Psoas muscle (tissue), 7 donors: ENCODE measurements at regions not wholly inside any gene's neighbourhood (a gene's known extent, or its start where the extent isn't known, plus 50 kb on each side); places are given as distances from the start of the nearest gene placed in this dataset.

Experiments used
- ATAC-seq, 4 donors: fragments of 200-7000 bp; cut with Tn5 transposase; one replicate each; pipeline ENCODE4 v1.9.1; 2020; ENCODE audit warnings: moderate library complexity in 3 of 4, mild to moderate bottlenecking in 2 of 4
- DNase-seq, 2 donors: peaks; one replicate each; pipeline ENCODE4 v3.0.0-alpha.2; 2020
- H3K27ac ChIP-seq: fragments of 200-600 bp; one replicate; pipeline ENCODE4 v1.8.0; 2022
- H3K27me3 ChIP-seq, 3 donors: fragments of 200-600 bp in 1 of 3; one replicate each; pipeline versions ENCODE4 v1.6.1 to v1.8.0; 2013 to 2022; ENCODE audit warnings: low read length in 2 of 3, mild to moderate bottlenecking in 2 of 3, moderate library complexity in 1 of 3; ENCODE audit not compliant: insufficient read depth in 3 of 3
- H3K36me3 ChIP-seq, 2 donors: fragments of 200-600 bp in 1 of 2; one replicate each; pipeline versions ENCODE4 v1.6.1 to v1.8.0; 2013 to 2022; ENCODE audit warnings: low read depth in 1 of 2, mild to moderate bottlenecking in 1 of 2, moderate library complexity in 1 of 2; ENCODE audit not compliant: insufficient read depth in 1 of 2
- H3K4me1 ChIP-seq: fragments of 200-600 bp; one replicate; pipeline ENCODE4 v1.8.0; 2022
- H3K4me3 ChIP-seq: fragments of 200-600 bp; one replicate; pipeline ENCODE4 v1.8.0; 2022; ENCODE audit warnings: mild to moderate bottlenecking
- H3K9me3 ChIP-seq: fragments of 200-600 bp; one replicate; pipeline ENCODE4 v1.8.0; 2022
- CTCF ChIP-seq: fragments of 200-600 bp; IDR thresholded peaks from one replicate; pipeline ENCODE4 v1.8.0; 2022; ENCODE audit warnings: antibody characterized with exemption
- WGBS, 3 donors: extraction: QIAGEN DNeasy Blood & Tissue Kit; methylation state at CpG; one replicate each; pipeline versions ENCODE4 v1.1.6 to v1.1.7; 2013; 5-methylcytosine and 5-hydroxymethylcytosine counted together
- intact Hi-C, 2 donors: fragments of 100-400 bp; cut with DNase I; formaldehyde crosslinking; loops; one replicate each; pipeline versions ENCODE4 v1.11.0 to v1.14.2; 2022
- donor health status: healthy with polysubstance abuse.
- donor health status: DM: no; HTN: no; CAD: no; lungs with moderate emphysema.
- donor health status: Bipolar disorder and iron deficiency.
- donor health status: healthy.
- donor health status: DM: yes; HTN: yes; CAD: no.
- donor health status: DM: no; HTN: no; CAD: no.
- donor health status: DM: yes; HTN: yes; CAD: no.

- Histone ChIP-seq H3K4me1 (no peaks in the 10 kb centered on the region), H3K36me3 (no peaks in the 10 kb centered on the region), H3K4me3 (peak overlapping the region; percentile 62), H3K27me3 (peaks cover 0 to 22% (median 2%) of the 10 kb centered on the region in 3 donors), H3K27ac (no peak overlapping the region), H3K9me3 (no peaks in the 10 kb centered on the region)
- ATAC-seq, result peak; percentile 56 to 81 (median 66)
- intact Hi-C loops, result loop anchor here (5.0 kb wide), 1 partner anchor 56 kb away; no protein-coding TSS in a partner anchor
- WGBS, 3 donors, result 0 to 1% (median 1%) methylated on average over 38 to 58 of the region's 58 CpGs
- DNase-seq, result peak in 1 of 2 donors; percentile 56
- peak; percentile 23 for TF ChIP-seq CTCF
Observed at GRCh38 chr11:123357990-123358827, 71.9 kb upstream of the GRAMD1B start.

GRCh38 chr11:123357353-123357989, 72.6 kb upstream of the GRAMD1B start:
- no peak for ATAC-seq
- intact Hi-C loops, result loop anchor here (5.0 kb wide), 1 partner anchor 55 kb away; no protein-coding TSS in a partner anchor
- DNase-seq, result no peak
- peaks cover 0 to 20% (median 2%) of the 10 kb centered on the region in 3 donors for H3K27me3 ChIP-seq
- H3K36me3 ChIP-seq, result no peaks in the 10 kb centered on the region
- H3K27ac ChIP-seq, result no peak overlapping the region
- H3K4me1 ChIP-seq, result no peaks in the 10 kb centered on the region
- no peak for TF ChIP-seq CTCF
- H3K9me3 ChIP-seq, result no peaks in the 10 kb centered on the region
- peak overlapping the region; percentile 62 for H3K4me3 ChIP-seq
- WGBS, 3 donors, result 58 to 67% (median 67%) methylated on average over 9 of the region's 9 CpGs

GRCh38 chr11:123356539-123356938, 73.5 kb upstream of the GRAMD1B start:
- Histone ChIP-seq H3K9me3 (no peaks in the 10 kb centered on the region), H3K27ac (no peak overlapping the region), H3K4me1 (no peaks in the 10 kb centered on the region), H3K27me3 (peaks cover 0 to 15% (median 2%) of the 10 kb centered on the region in 3 donors), H3K4me3 (no peak overlapping the region), H3K36me3 (no peaks in the 10 kb centered on the region)
- 91 to 96% (median 94%) methylated on average over 7 of the region's 7 CpGs for WGBS, 3 donors
- no peak for TF ChIP-seq CTCF
- intact Hi-C loops, result loop anchor here (5.0 kb wide), 1 partner anchor 54 kb away; no protein-coding TSS in a partner anchor
- no peak for DNase-seq
- ATAC-seq, result no peak

GRCh38 chr11:123354371-123354975, 75.6 kb upstream of the GRAMD1B start:
- Histone ChIP-seq H3K27me3 (peaks cover 0 to 11% (median 2%) of the 10 kb centered on the region in 3 donors), H3K36me3 (no peaks in the 10 kb centered on the region), H3K9me3 (no peaks in the 10 kb centered on the region), H3K27ac (no peak overlapping the region), H3K4me1 (no peaks in the 10 kb centered on the region), H3K4me3 (no peak overlapping the region)
- intact Hi-C loops, result no loop called here
- DNase-seq, result no peak
- peak; percentile 52 to 80 (median 68) for ATAC-seq
- 60 to 78% (median 69%) methylated on average over 2 of the region's 2 CpGs for WGBS, 3 donors
- no peak for TF ChIP-seq CTCF
